GM12891 (cell line): ENCODE measurements at regions not wholly inside any gene's neighbourhood (a gene's known extent, or its start where the extent isn't known, plus 50 kb on each side); places are given as distances from the start of the nearest gene placed in this dataset.

Source experiments
- DNase-seq: peaks from one replicate; pipeline ENCODE4 v3.0.0; 2011; ENCODE audit warnings: low spot score; ENCODE audit not compliant: insufficient read length
- FAIRE-seq: peaks from 2 replicates; lab custom pipeline; 2011; peaks lifted over from hg19 to GRCh38; lab: Jason Lieb, UNC
- PAX5 ChIP-seq: IDR thresholded peaks from 2 replicates; pipeline ENCODE4 v1.6.1; 2011; ENCODE audit warnings: low read length, moderate library complexity, mild to moderate bottlenecking; ENCODE audit not compliant: insufficient read depth, severe bottlenecking
- POLR2A ChIP-seq: IDR thresholded peaks from 2 replicates; pipeline ENCODE4 v1.6.1; 2011; ENCODE audit warnings: low read depth, low read length, control low read depth
- POLR2AphosphoS5 ChIP-seq: IDR thresholded peaks from 2 replicates; pipeline ENCODE4 v1.6.1; 2011; ENCODE audit warnings: low read depth, low read length, control low read depth
- POU2F2 ChIP-seq: IDR thresholded peaks from 2 replicates; pipeline ENCODE4 v1.6.1; 2011; ENCODE audit warnings: low read depth, mild to moderate bottlenecking, control low read depth, low read length, moderate library complexity
- SPI1 ChIP-seq: IDR thresholded peaks from 2 replicates; pipeline ENCODE4 v1.6.1; 2011; ENCODE audit warnings: low read depth, low read length, control low read depth
- TAF1 ChIP-seq: IDR thresholded peaks from 2 replicates; pipeline ENCODE4 v1.6.1; 2011; ENCODE audit warnings: low read depth, low read length, control low read depth

DNA sequence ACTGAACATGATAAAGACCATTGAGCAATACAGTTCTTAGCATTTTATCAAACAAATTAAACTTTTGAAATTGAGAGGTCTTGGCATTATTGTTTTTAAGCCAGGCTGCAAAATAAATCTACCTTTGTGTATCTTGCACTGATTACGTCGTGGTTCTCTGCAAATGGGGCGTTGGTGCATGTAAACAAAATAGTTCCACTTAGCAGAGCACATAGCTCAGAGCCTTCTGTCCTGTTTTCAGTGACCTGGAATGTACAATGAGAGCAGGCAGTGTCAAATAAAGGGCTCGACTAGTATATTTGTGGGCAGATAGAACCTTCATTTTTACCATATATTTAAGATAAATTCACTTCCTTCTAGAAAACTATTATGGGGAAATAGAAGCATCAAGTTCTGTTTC lies 333.9 kb upstream of the SMIM30 start:
- TF ChIP-seq TAF1 (no peak), POU2F2 (no peak), POLR2AphosphoS5 (no peak), SPI1 (no peak), POLR2A (no peak), PAX5 (no peak)
- no peak for FAIRE-seq
- no peak for DNase-seq

DNA sequence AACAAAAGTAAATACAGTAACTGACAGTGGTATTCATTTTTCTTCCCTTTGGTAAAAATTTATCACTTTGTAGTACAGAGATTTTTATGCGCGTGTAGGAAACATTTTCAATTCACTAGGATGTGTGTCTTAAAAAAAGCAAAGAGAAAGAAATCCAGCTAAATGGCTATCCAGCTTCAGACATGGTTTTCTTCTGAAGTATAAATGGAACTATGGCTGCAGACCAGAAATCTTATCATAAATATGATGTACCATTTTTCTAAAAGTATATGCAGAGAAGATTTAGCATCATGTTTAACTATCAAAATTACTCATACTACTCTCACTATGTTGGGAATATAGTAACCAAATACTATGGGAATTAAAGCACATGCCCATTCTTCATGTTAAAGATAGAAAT lies 328.4 kb upstream of the SMIM30 start:
- FAIRE-seq (no peak), DNase-seq (no peak)
- no peak for TF ChIP-seq POLR2AphosphoS5
- no peak for TF ChIP-seq POLR2A
- no peak for TF ChIP-seq POU2F2
- TF ChIP-seq SPI1, result no peak
- no peak for TF ChIP-seq TAF1
- TF ChIP-seq PAX5, result no peak

- no peak for FAIRE-seq
Observed at GRCh38 chr7:113446391-113446790, 328.0 kb upstream of the SMIM30 start.

GRCh38 chr7:113444261-113444660 lies 325.9 kb upstream of the SMIM30 start:
- TF ChIP-seq PAX5, result no peak
- no peak for TF ChIP-seq POLR2A
- TF ChIP-seq POLR2AphosphoS5, result no peak
- TF ChIP-seq SPI1, result no peak
- no peak for TF ChIP-seq TAF1
- TF ChIP-seq POU2F2, result no peak
- FAIRE-seq (no peak), DNase-seq (no peak)

More at GRCh38 chr7:113446391-113446790, 328.0 kb upstream of the SMIM30 start:
- no peak for DNase-seq
- TF ChIP-seq PAX5, result no peak
- TF ChIP-seq SPI1, result no peak
- TF ChIP-seq POLR2A, result no peak
- TF ChIP-seq POU2F2, result no peak
- TF ChIP-seq POLR2AphosphoS5, result no peak
- no peak for TF ChIP-seq TAF1

DNA sequence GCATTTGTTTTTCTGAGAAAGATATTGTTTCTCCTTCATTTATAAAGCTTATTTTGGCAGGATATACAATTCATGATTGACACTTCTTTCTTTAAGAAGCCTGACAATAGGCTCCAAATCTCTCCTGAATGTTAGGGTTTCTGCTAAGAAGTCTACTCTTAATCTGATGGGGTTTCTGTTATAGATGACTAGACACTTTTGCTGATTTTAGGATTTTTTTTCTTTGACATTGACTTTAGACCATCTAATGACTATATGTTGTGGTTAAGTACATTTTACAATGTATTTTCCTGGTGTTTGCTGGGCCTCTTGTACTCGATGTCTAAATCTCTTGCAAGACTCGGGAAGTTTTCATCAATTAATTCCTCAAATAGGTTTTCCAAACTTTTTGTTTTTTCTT lies 321.8 kb upstream of the SMIM30 start:
- FAIRE-seq (no peak), DNase-seq (no peak)
- TF ChIP-seq TAF1 (no peak), POU2F2 (no peak), SPI1 (no peak), POLR2A (no peak), PAX5 (no peak), POLR2AphosphoS5 (no peak)

GRCh38 chr7:113431406-113431805 lies 313.1 kb upstream of the SMIM30 start:
- TF ChIP-seq TAF1, result no peak
- no peak for TF ChIP-seq PAX5
- no peak for TF ChIP-seq POLR2AphosphoS5
- TF ChIP-seq SPI1, result no peak
- no peak for TF ChIP-seq POLR2A
- TF ChIP-seq POU2F2, result no peak
- FAIRE-seq (no peak), DNase-seq (no peak)

GRCh38 chr7:113424185-113424817 lies 305.9 kb upstream of the SMIM30 start:
- TF ChIP-seq TAF1 (no peak), PAX5 (no peak), POLR2A (no peak), POU2F2 (no peak), SPI1 (no peak), POLR2AphosphoS5 (no peak)
- FAIRE-seq, result no peak
- no peak for DNase-seq

GRCh38 chr7:113421696-113422330 lies 303.5 kb upstream of the SMIM30 start:
- DNase-seq (peak; percentile 14), FAIRE-seq (peak; percentile 98)
- TF ChIP-seq POU2F2, result no peak; the same call in 1 of the 2 replicates
- no peak for TF ChIP-seq SPI1
- TF ChIP-seq POLR2A, result no peak
- TF ChIP-seq PAX5, result no peak
- TF ChIP-seq POLR2AphosphoS5, result no peak
- no peak for TF ChIP-seq TAF1

DNA sequence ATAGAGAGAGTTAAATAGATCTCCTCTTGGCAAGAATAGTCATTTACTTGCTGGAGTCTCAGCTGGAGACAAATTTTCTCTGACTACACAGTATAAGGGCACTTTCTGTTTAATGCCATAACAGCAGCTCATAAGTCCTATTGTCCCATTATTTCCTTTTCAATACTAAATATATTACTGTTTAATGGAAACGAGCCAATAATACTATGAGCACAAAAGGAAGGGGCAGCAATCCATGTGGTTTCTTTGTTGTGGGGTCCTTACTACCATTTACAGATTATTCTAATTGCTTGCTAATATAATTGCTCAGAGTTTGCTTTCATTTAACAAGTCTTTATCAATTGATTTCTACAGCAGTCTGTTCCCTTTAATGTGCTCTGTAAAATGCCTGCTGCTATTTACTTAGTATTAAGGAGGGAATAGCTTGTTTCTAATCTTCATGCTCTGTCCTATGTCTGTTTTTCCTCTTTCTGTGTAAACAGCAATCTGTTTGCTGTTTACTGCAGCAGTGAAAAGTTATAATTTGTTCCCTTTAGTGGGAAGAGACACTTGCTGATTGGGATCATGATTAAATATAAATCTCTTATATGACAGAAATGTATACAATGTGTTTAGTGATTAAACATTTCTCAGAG lies 296.2 kb upstream of the SMIM30 start:
- FAIRE-seq (no peak), DNase-seq (no peak)
- TF ChIP-seq POLR2A, result no peak
- TF ChIP-seq PAX5, result no peak
- no peak for TF ChIP-seq TAF1
- no peak for TF ChIP-seq POU2F2
- TF ChIP-seq POLR2AphosphoS5, result no peak
- TF ChIP-seq SPI1, result no peak
